ENCODE measurements at regions not wholly inside any gene's neighbourhood (a gene's known extent, or its start where the extent isn't known, plus 50 kb on each side); places are given as distances from the start of the nearest gene placed in this dataset.

- no peak for TF ChIP-seq CHD7 (IDR thresholded peaks at IDR 0.05; ENCODE audit: insufficient replicate concordance, low read length)
- TF ChIP-seq SIX5 (IDR thresholded peaks at IDR 0.05; ENCODE audit: low read depth, low read length), result no peak
- TF ChIP-seq EP300 (IDR thresholded peaks at IDR 0.05; ENCODE audit: borderline replicate concordance in 1 of 2, low read depth in 2 of 2, low read length in 2 of 2), result no peak
- TF ChIP-seq SP1 (IDR thresholded peaks at IDR 0.05; ENCODE audit: low read depth, low read length), result no peak
- no peak for TF ChIP-seq YY1 (IDR thresholded peaks at IDR 0.05; ENCODE audit: low read depth, low read length)
- TF ChIP-seq FOSL1 (IDR thresholded peaks at IDR 0.05; ENCODE audit: insufficient read depth, low read depth, low read length), result no peak
- TF ChIP-seq CHD2 (IDR thresholded peaks at IDR 0.05; ENCODE audit: low read length), result no peak
- no peak for TF ChIP-seq RXRA (IDR thresholded peaks at IDR 0.05; ENCODE audit: insufficient read depth, low read depth, low read length)
Observed at GRCh38 chr4:38611676-38612075, 52.3 kb upstream of the KLF3 start (continued).
